RPMI8226 (cell line): ENCODE measurements at regions not wholly inside any gene's neighbourhood (a gene's known extent, or its start where the extent isn't known, plus 50 kb on each side); places are given as distances from the start of the nearest gene placed in this dataset.
"Not testable (repeated sequence)": the region's sequence is repeated elsewhere in the genome, so short reads cannot be mapped to it uniquely, and the experiment has no call there.

ENCODE experiments used
- DNase-seq: peaks from one replicate; pipeline ENCODE4 v3.0.0-alpha.2; 2015

- peak; percentile 49 for DNase-seq
Measured at GRCh38 chr1:30133414-30134055, 589.9 kb downstream of the MATN1 start.

GRCh38 chr1:30132602-30133286 lies 590.6 kb downstream of the MATN1 start:
- DNase-seq, result no peak

GRCh38 chr1:30130566-30130965 lies 592.8 kb downstream of the MATN1 start:
- not testable (repeated sequence) for DNase-seq

DNA sequence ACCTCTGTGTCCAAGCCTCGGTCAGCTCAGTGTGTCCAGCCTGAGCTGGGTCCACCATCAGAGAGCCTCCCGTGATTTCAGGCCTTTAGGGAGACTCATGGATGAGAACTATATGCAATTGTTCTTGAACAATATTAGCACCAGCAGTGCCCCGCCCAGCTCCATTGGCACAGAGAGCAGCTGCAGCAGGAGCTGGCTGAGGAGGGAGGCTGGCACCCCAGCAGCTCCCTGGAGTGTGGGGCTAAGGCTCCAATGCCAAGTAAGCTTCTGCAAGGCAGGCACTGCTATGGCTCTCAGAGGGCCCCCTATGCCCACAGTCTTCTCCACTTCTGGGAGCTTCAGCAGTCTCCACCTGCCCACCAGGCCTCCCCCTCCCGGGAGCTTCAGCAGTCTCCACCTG lies 593.3 kb downstream of the MATN1 start:
- DNase-seq, result no peak

DNA sequence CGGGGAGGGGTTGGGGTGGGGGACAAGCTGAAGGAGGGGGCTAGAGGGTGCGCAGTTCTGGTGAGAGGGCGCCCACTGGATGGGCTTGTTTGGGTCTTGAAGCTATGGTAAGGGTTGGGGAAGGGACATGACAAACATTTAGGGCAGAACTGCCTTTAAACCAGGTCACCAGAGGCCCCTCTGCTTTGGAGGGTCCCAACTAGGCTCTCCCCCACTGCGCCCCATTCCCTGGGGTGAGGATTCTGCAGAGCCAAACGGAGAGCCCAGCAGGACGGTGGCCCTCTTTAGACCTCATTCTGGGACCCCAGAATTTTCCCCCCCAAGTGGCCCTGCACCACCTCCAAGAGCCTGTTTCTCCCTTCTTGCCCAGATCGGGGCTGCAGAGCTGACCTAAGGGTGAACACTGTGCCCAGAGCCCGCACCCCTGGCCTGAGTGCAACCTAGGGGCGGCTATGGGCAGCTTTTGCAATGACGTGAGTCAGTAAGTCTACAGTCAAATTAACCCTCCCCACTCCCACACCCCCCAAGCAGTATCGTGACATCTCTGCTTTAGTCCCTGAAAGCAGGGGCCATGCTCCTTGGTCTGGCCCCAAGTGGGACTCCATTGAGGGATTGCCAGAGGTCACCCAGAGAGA lies 593.8 kb downstream of the MATN1 start:
- no peak for DNase-seq

DNA sequence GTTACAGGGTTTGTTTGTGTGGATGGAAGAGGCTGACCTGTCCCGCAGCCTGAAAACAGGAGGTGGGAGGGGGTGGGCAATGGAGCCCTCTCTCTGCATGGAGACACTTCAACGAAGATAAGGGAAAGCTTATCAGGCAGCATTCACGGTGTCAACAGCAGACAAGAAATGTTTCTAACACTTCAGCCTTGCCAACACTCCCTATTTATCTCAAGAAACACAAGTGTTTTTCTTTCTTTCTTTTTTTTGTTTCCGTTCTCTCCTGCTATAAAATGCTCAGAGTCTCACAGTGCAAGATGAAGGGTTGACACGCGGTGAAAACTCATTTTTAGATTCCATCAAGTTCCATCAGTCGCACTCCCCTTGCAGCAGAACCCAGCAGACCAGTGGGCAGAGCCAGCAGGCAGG lies 594.4 kb downstream of the MATN1 start:
- no peak for DNase-seq

DNA sequence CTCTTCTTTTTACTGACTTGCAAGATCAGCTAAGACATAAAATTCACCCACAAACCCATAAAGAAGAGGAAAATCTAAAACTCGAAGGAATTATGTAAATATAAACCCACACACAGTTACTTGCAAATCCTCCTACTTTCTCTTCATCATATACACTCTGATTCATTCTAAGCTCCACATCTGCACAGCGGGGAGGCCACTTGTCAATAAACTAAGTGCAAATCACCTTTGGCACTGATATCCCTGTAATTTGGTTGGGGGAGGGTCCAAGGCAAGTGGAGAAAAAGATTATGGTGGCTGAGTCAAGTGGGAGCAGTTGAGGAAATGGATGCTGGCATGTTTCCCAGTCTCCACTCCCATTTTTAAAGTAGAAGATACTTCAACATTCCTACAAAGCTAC lies 596.5 kb downstream of the MATN1 start:
- DNase-seq, result no peak

DNA sequence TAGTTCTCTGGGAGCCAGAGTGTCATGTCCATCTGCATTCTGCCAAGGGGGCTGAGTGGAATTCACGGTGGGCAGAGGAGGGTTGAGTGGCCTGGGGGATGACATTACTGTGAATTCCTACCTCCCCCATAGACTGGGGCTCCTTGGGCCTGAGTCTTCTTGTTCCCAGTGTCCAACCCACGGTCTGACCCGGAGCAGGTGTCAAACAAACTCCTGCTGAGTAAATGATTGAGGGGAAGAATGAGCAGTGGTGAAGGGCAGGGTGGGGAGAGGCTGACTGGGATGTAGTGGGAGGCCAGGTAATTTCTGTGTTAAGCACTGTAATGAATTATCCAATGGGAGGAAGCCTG lies 597.6 kb downstream of the MATN1 start:
- no peak for DNase-seq

- no peak for DNase-seq
Measured at GRCh38 chr1:30125021-30125820, 598.2 kb downstream of the MATN1 start.

GRCh38 chr1:30123896-30124295 lies 599.5 kb downstream of the MATN1 start:
- DNase-seq, result no peak

GRCh38 chr1:30123036-30123435 lies 600.3 kb downstream of the MATN1 start:
- DNase-seq, result no peak

- no peak for DNase-seq
Measured at GRCh38 chr1:30120245-30121000, 603.0 kb downstream of the MATN1 start.

DNA sequence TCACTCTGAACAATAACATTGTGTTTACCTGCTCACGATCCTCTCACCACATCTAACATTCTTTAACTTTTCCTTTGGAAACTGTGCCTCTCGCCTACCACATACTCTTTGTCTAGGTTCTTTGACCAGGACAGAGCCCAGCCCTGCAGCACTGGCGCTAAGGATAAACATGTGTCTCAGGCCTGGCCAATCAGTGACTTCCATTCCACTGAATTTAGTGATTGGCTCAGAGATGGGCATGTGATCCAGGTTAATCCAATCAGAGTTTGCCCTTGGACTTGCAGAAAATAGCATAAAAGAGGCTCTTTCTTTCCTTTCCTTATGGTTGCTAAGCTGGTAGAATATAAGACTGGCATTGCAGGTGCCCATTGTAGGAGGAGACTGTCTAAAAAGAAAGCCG lies 605.7 kb downstream of the MATN1 start:
- no peak for DNase-seq

GRCh38 chr1:30111431-30111830 lies 612.0 kb downstream of the MATN1 start:
- DNase-seq, result peak; percentile 66

DNA sequence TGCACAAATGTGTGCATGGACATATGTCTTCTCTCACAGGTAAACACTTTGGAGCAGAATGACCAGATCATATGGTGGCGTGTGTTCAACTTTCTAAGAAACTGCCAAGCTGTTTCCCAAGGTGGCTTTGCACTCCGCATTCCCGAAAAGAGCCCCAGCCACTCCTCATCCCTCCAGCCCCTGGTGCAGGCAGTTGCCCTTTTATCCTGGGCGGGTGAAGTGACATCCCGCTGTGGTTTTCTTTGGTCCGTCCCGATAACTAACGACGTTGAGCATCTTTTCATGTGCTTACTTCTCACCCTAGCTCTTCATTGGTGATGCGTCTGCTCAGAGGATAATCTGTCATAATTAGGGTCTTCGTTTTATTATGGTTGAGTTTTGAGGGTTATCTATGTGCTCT lies 612.5 kb downstream of the MATN1 start:
- DNase-seq, result no peak

DNA sequence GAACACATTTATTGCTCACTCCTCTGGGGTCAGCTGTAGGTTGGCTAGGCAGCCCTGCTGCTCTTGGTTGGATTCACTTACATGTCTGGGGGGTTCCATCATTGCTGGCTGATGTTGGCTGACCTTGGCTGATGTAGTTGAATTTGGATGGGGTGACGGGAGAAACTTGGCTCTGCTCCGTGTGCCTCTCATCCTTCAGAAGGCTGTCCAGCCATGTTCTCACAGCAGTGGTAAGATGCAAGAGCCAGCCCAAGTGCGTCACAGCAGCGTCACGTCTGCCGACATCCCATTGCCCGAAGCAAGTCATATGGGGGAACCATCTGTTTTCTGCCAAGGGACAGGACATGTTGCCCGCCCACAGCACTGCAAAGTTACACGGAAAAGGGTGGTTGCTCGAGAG lies 613.5 kb downstream of the MATN1 start:
- no peak for DNase-seq

DNA sequence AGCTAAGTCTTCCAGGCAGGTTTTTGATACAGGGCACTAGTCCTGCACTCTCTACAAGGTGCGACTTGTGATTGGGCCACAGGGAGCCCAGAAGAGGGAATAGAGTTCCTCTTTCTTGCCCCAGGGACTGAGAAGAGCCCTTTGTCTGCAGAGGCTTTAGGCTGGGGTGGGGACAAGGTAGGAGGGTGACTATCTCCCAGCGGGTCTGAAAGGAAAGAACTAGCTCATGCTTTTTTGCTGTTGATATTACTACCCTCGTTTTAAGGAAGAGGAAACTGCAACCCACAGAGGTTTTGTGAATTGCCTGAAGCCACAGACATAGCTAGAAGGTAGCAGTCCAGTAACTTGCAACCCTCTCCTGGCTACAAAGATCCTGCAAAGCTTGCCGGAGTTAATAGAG lies 615.2 kb downstream of the MATN1 start:
- peak; percentile 14 for DNase-seq

GRCh38 chr1:30106125-30106524 lies 617.3 kb downstream of the MATN1 start:
- peak; percentile 69 for DNase-seq

- no peak for DNase-seq
Measured at GRCh38 chr1:30104551-30104950, 618.8 kb downstream of the MATN1 start.

- DNase-seq, result no peak
Measured at GRCh38 chr1:30103708-30104411, 619.5 kb downstream of the MATN1 start.

DNA sequence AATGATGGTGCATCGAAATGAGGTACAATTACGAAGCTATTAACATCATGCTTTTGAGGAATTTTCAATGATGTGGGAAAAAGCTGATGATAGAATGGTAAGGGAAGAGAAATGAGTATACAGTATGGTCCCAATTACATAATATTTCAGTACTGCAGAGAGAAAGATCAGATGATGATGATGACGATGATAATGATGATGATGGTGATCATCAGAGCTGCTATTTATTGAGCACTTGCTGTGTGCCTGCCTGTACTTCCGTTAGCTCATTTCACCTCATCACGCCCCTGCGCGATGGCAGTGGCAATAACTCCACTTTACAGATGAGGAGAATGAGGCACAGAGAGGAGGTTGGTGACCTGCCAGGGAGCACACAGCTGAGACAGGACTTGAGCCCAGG lies 620.8 kb downstream of the MATN1 start:
- DNase-seq, result no peak
